Panc1 (cell line): ENCODE measurements at regions not wholly inside any gene's neighbourhood (a gene's known extent, or its start where the extent isn't known, plus 50 kb on each side); places are given as distances from the start of the nearest gene placed in this dataset.

Source experiments
- ATAC-seq: fragments of 200-7000 bp; cut with Tn5 transposase; 2 replicates; pipeline ENCODE4 v1.9.1; 2020; ENCODE audit warnings: mild to moderate bottlenecking, moderate library complexity
- BruUV-seq: library from RNA; stranded (reverse); fragments of 400-500 nt; replicated peaks from 2 replicates; lab custom pipeline; 2021; lab: Mats Ljungman, UMichigan
- CTCF ChIA-PET: fragments of 300-600 bp; sonication (Branson Sonifier 250); formaldehyde crosslinking; loops from one replicate; lab custom pipeline; 2022; ENCODE audit warnings: antibody characterized with exemption; lab: Charles Lee
- POLR2A ChIA-PET: fragments of 300-600 bp; sonication (Branson Sonifier 250); formaldehyde crosslinking; loops from one replicate; lab custom pipeline; 2022; ENCODE audit warnings: antibody characterized with exemption; lab: Charles Lee
- DNase-seq: peaks from one replicate; pipeline ENCODE4 v3.0.0-alpha.2; 2010; ENCODE audit warnings: low read depth, low spot score
- H3K27ac ChIP-seq: 2 replicates; pipeline ENCODE4 v1.5.1; 2011; ENCODE audit warnings: mild to moderate bottlenecking, low read length, inconsistent platforms
- H3K27me3 ChIP-seq: fragments of 200-500 bp; sonication (Bioruptor generic); 2 replicates; pipeline ENCODE4 v1.6.0; 2014; ENCODE audit warnings: low read length, inconsistent platforms; ENCODE audit not compliant: control insufficient read depth, insufficient read depth
- H3K36me3 ChIP-seq: fragments of 200-500 bp; sonication (Bioruptor generic); 2 replicates; pipeline ENCODE4 v1.5.1; 2014; ENCODE audit warnings: inconsistent platforms, mild to moderate bottlenecking, low read length, moderate library complexity; ENCODE audit not compliant: control insufficient read depth, insufficient read depth
- H3K4me1 ChIP-seq: 2 replicates; pipeline ENCODE4 v1.5.1; 2011; ENCODE audit warnings: inconsistent platforms, mild to moderate bottlenecking, low read length, moderate library complexity; ENCODE audit not compliant: control insufficient read depth, insufficient read depth
- H3K4me3 ChIP-seq, 2 experiments: 2 replicates each; pipeline ENCODE4 v1.5.1; 2011 to 2012; ENCODE audit warnings: low read depth in 2 of 2, low read length in 2 of 2, mild to moderate bottlenecking in 2 of 2, inconsistent platforms in 1 of 2, moderate library complexity in 1 of 2
- H3K9me3 ChIP-seq: fragments of 200-500 bp; sonication (Bioruptor generic); 2 replicates; pipeline ENCODE4 v1.5.1; 2014; ENCODE audit warnings: low read depth, mild to moderate bottlenecking, inconsistent platforms, low read length, moderate library complexity; ENCODE audit not compliant: control insufficient read depth, insufficient read depth
- CTCF ChIP-seq: fragments of 450-650 bp; IDR thresholded peaks from 2 replicates; pipeline ENCODE4 v1.5.1; 2017; ENCODE audit warnings: mild to moderate bottlenecking
- POLR2AphosphoS5 ChIP-seq: IDR thresholded peaks from 2 replicates; pipeline ENCODE4 v1.6.1; 2012; ENCODE audit warnings: mild to moderate bottlenecking, low read depth, low read length, moderate library complexity
- REST ChIP-seq, 2 experiments: IDR thresholded peaks; 2 replicates each; pipeline ENCODE4 v1.6.1; 2011 to 2012; ENCODE audit warnings: low read depth in 2 of 2, control low read depth in 1 of 2, low read length in 1 of 2, mild to moderate bottlenecking in 1 of 2, moderate library complexity in 1 of 2; ENCODE audit not compliant: insufficient read depth in 1 of 2
- SIN3A ChIP-seq: IDR thresholded peaks from 2 replicates; pipeline ENCODE4 v1.6.1; 2012; ENCODE audit warnings: low read depth, mild to moderate bottlenecking, low read length, moderate library complexity, borderline replicate concordance; ENCODE audit not compliant: insufficient read depth
- TCF7L2 ChIP-seq: IDR thresholded peaks from 2 replicates; pipeline ENCODE4 v1.6.1; 2011; ENCODE audit warnings: mild to moderate bottlenecking, low read depth, low read length, inconsistent platforms
- in situ Hi-C: cut with HindIII; loops from 2 replicates; pipeline ENCODE4 v1.10.0; 2016; ENCODE audit warnings: low sequenced_read_pairs, low pct_unique_long_range_greater_than_20kb
- intact Hi-C: fragments of 100-400 bp; cut with micrococcal nuclease; formaldehyde crosslinking; loops from one replicate; pipeline ENCODE4 v1.10.0; 2022; ENCODE audit not compliant: unreplicated experiment

- no peak for DNase-seq
- Histone ChIP-seq H3K4me1 (no peaks in the 10 kb centered on the region), H3K4me3 (no peak overlapping the region), H3K9me3 (no peaks in the 10 kb centered on the region), H3K27me3 (no peaks in the 10 kb centered on the region), H3K27ac (no peak overlapping the region), H3K36me3 (no peaks in the 10 kb centered on the region)
- no TSS peak for BruUV-seq
- TF ChIP-seq SIN3A (no peak), TCF7L2 (no peak), REST (IDR thresholded peaks at IDR 0.05; ENCODE audit: insufficient read depth in 1 of 2, low read depth in 2 of 2, low read length in 1 of 2) (no peak), POLR2AphosphoS5 (no peak), CTCF (no peak)
- no peak for ATAC-seq
- intact Hi-C loops: no loop called here
- CTCF ChIA-PET: no interaction called here
- POLR2A ChIA-PET: no interaction called here
- in situ Hi-C loops: no loop called here
Observed at GRCh38 chr18:60149316-60149715, 223.3 kb downstream of the MC4R start.

- Histone ChIP-seq H3K9me3 (no peaks in the 10 kb centered on the region), H3K36me3 (no peaks in the 10 kb centered on the region), H3K27me3 (no peaks in the 10 kb centered on the region), H3K4me3 (no peak overlapping the region), H3K4me1 (no peaks in the 10 kb centered on the region), H3K27ac (no peak overlapping the region)
- intact Hi-C loops: no loop called here
- no peak for TF ChIP-seq CTCF
- TF ChIP-seq REST (IDR thresholded peaks at IDR 0.05; ENCODE audit: insufficient read depth in 1 of 2, low read depth in 2 of 2, low read length in 1 of 2): no peak
- TF ChIP-seq SIN3A: no peak
- no peak for TF ChIP-seq POLR2AphosphoS5
- no peak for TF ChIP-seq TCF7L2
- no TSS peak for BruUV-seq
- in situ Hi-C loops: no loop called here
- ChIA-PET POLR2A (no interaction called here), CTCF (no interaction called here)
- ATAC-seq (no peak), DNase-seq (no peak)
Observed at GRCh38 chr18:60147323-60147722, 225.3 kb downstream of the MC4R start.
